ENCODE measurements at regions not wholly inside any gene's neighbourhood (a gene's known extent, or its start where the extent isn't known, plus 50 kb on each side); places are given as distances from the start of the nearest gene placed in this dataset.
"Not testable (repeated sequence)": the region's sequence is repeated elsewhere in the genome, so short reads cannot be mapped to it uniquely, and the experiment has no call there.

DNA sequence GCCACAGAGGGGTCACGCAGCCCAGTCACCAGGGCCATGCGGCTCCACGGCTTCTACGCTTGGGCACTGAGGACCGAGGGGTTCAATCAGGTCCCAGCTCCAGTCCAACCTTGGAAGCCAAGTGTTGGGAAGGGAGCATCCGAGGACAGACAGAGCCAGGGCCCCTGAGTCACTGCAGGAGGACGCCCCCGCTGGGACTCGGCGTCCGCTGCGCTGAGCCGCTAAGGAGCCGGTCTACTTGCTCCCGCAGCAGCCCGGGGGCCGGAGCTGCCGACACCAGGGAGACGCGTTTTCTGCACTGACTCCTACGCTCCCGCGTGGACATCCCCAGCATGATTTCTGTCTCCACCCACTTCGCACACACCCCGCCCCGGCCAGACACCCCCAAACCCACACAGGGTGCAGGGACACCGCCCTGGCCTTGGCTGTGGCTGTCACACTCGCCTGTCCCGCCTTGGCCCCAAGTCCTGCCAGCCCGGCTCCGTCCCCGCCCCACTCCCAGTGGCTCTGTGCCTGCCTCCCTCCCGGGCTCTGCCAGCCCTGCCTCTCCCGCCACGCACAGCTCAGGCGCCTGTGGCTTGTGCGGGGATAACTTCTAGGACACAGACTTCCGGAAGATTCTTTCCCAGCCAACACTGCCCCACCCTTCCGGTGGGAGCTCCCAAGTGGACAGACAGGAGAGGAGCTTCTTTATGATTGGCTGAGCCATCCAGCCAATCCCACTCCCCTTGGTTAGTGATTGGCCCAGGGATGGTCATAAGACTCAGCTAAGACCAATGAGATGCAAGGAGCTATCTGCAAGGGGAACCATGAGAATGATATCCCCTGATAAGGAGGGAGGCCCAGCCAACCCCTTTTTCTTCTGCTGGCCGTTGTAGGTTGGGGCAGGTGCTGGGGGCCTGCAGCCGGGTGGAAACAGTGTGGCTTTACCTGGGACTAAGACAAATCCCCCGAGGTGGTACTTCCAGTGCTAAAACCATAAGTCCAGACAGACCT lies 118.9 kb upstream of the SFSWAP start:
- no peak for DNase-seq

DNA sequence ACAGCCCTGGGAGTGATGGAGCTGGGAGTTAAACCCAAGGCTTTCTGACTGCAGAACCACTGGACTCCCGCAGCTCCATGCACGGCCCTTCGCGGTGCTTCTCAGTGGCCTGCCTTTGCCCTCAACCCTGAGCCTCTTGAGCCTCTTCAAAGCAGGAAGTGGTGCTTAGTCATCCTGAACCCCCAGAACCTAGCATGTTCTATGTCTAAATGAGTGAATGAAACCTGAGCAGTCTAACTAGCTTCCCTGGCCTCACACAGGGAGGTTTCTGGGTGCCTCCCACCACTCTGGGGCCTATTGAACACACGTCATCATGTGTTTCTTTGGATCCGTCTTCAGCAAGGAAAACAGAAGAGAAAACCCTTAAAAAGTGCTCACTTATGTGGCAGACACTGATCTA lies 117.9 kb upstream of the SFSWAP start:
- no peak for DNase-seq

DNA sequence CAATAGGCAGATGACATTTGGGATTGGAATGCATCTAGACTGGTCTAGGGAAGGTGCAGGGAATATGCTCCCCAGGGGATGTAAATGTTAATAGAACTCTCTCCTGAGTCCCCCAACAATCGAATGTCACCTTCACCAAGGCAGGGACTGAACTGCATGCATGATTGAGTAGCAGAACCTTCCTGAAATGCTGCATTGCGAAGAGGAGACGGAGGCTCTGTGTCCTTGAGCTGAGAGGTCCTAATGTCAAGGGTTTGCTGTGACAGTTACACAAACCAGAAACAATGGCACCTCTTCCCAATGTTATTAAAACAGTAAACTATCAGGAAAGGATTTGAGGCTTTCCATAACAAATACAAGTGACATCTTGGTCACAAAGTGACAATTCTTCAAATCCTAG lies 117.5 kb upstream of the SFSWAP start:
- DNase-seq: no peak

DNA sequence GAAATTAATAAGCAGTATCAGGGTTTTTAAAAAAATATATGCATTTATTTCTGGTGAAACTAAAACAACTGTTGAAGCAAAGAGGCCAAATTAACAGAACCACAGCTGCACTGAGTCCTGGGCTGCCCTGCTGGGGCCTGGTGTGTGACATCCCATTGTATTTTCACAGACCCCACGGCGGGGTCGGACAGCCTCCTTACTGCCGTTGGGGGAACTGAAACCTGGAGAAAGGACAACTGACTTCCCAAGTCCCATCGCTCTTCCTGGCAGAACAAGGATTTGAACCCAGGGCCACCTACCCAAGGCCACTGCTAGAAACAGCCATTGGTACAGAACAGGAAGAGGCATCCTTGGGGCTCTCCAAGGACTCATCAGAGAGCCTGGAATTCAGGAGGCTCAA lies 114.8 kb upstream of the SFSWAP start:
- no peak for DNase-seq

DNA sequence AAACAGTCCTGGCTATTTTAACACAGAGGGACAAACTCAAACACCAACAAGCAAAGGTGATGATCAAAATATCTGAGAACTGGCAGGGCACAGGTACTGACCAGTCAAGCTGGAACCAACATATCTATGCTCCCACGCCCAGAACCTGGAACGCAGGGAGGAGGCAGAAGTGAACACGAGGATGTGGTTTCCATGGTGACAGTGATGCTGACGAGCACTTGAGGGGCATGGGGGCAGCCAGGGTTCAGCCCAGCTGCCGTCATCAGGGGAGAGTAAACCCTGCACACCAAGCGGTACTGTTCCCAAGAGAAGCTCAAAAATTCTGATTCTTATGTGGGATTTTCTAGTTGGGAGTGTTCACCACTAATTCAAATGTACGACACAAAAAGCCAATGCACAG lies 113.6 kb upstream of the SFSWAP start:
- DNase-seq: no peak

DNA sequence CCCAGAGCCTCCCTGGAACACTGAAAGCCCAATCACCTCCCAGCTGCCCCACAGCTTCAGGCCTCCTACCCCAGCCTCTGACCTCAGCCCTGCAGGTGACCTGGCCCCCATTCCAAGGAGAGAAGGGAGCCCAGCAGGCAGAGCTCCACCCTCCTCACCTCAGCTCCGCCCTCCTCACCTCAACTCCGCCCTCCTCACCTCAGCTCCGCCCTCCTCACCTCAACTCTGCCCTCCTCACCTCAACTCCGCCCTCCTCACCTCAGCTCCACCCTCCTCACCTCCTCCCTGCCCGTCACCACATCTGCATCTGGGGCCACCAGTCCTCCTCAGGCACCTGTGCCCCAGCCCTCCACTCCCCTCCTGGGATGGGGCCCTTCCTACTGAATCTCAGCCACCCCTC lies 112.2 kb upstream of the SFSWAP start:
- no peak for DNase-seq

DNA sequence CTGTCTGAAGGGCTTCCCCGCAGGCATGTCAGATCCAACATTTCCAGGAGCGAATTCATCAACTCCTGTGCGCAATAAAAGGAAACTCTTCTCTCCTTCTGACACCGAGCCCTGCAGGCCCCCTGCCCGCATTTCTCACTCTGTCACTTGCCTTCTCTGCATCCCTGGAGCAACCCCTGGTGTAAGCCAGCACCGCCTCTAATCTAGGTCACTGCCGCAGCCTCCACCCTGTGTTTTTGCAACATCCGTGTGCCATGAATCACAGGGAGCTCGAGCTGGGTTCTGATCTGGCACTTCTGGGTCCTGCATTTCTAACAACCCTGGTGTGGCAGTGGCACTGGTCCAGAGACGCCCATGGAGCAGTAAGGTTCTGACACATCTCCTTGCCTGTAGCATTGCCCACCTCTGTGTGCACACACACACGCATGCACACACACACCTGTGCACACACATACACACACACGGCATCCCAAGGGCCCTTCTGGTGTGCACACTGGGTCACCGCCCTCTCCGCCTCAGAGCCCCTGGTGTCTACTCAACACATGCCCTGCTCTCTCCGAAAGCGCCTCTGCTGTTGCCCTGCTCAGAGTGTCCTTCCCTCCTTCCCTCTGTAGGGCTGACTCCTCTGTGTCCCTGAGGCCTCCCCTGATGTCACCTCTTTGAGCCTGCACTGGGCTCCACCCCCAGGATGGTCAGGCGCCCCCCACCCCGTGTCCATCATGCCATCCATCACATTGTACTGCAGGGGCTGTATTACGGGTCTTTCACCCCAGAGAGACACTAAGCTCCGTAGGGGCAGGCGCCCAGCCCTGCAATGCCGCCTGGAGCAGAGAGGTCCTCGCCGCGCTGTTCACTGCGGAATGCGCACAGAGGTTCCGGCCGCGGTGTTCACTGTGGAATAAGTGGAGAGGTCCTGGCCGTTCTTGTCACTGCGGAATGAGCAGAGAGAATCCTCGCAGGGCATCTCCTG lies 111.4 kb upstream of the SFSWAP start:
- DNase-seq: no peak

DNA sequence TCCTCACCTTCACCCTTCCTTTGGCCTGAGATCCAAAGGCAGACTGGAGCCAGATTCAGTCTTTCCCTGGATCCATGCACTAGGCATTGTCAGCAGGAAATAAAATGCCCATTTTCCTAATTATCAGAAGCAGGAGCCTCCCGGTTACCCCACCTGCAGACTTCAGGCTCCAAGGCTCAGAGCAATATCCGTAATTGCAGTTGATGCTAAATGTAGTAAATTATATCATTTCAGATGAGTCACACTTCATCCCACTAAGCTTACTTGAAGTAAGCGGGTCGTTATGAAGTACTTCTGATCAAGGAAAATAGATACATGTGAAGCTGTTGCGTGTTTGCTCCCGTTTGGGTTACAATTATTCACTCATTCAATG lies 110.7 kb upstream of the SFSWAP start:
- no peak for DNase-seq

DNA sequence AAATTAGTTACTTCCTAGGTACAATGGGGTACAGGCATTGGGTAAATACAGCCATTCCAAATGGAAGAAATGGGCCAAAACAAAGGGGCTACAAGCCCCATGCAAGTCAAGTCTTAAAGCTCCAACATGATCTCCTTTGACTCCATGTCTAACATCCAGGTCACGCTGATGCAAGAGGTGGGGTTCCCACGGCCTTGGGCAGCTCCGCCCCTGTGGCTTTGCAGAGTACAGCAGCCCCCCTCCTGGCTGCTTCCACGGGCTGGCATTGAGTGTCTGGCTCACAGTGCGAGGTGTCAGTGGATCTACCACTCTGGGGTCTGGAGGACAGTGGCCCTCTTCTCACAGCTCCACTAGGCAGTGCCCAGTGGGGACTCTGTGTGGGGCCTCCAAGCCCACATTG lies 109.4 kb upstream of the SFSWAP start:
- not testable (repeated sequence) for DNase-seq

DNA sequence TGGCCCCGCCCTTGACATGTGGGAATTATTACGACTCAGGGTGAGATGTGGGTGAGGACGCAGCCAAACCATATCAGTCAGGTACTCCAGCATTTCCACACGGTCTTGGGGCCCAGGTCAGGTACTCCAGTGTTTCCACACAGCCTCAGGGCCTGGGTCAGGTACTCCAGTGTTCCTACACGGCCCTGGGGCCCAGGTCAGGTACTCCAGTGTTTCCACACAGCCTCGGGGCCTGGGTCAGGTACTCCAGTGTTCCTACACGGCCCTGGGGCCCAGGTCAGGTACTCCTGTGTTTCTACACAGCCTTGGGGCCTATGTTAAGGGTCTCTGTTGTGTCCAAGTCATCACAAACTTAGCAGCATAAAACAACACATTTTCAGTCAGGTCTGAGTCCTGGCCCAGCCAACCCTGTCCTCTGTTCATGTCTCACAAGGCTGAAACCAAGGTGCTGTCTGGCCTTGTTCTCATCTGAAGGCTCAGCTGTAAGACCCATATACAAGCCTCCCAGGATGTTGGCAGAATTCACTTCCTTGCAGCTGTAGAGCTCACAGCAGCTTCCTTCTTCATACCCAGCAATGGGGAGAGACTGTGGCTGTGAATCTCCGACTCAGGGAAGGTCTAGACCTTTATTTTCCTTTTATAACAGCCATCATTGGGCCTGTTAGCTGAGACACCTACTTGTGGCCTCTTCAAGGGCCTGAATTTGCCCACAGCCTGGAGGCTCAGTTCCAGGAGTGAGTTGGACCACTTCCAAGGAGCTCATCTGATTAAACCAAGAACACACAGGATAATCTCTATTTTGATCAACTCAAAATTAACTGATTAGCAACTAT lies 107.6 kb upstream of the SFSWAP start:
- peak; percentile 12 for DNase-seq

DNA sequence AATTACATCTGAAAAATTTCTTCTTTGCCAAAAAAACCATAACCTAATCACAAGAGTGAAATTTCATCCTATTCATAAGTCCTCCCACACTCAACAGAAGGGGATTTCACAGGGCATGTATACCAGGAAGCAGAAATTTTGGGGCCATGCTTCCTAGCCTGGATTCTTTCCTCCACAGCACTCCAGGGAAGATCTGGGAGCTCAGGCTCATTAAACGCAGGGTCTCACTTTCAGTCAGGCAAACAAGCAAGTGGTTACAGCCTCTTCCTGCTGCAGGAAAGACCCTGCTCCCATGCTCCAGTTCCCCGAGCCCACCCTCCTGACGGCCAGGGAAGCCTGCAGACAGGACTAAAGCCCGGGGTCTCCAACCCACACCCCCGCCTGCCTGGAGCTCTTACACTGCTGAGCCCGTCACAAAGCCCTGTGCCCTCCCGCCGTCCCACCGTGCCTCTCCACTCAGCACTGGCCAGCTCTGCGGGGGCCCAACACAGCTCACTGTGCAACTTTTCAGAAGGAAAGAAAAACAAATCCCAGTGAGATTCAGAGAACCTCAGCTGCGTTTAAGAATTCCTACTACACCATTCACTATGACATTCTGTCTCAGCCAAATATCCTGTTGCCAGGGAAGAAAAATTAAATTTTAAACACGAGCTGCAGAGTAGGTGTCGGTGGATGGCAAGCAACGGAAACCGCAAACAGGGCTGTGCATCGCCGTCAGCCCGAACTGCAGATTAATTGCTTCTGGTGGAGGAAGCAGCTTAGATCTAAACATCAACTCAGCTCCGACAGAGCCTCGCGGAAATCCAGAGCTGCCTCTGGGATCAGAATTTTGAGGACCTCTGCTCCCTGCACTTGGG lies 106.7 kb upstream of the SFSWAP start:
- peak; percentile 20 for DNase-seq

DNA sequence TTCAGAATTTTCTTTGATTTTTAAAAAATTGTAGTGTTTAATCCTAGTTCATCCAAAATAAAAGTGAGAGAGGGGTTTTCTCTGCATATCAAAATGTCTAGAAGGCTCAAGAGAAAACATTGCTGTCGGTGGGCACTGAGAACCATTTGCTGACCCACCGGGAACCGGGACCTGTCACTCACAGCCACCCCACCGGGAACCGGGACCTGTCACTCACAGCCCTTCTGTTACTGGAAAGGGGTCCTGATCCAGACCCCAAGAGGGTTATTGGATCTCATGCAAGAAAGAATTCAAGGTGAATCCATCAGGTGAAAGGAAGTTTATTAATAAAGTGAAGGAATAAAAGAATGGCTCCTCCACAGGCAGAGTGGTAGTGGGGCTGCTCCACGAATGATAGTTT lies 106.0 kb upstream of the SFSWAP start:
- no peak for DNase-seq

DNA sequence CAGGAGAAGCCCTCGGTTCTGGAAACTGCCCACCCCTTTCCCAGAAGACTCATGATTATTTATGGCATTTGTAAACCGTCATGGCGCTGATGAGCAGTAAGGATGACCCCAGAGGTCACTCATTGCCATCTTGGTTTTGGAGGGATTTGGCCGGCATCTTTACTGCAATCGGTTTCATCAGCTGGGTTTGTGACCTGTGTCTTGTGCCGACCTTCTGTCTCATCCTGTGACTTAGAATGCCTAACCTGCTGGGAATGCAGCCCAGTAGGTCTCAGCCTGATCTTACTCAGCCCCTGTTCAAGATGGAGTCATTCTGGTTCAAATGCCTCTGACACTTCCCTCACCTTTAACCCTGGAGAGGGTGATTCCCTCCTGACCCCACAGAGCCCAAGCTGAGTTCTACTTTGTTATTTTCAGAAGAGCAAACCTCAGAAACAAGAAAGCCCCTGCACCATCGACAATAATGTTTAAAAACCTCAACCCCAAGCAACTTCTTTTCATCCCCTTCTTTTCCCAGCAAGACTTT lies 105.5 kb upstream of the SFSWAP start:
- DNase-seq: peak; percentile 4

DNA sequence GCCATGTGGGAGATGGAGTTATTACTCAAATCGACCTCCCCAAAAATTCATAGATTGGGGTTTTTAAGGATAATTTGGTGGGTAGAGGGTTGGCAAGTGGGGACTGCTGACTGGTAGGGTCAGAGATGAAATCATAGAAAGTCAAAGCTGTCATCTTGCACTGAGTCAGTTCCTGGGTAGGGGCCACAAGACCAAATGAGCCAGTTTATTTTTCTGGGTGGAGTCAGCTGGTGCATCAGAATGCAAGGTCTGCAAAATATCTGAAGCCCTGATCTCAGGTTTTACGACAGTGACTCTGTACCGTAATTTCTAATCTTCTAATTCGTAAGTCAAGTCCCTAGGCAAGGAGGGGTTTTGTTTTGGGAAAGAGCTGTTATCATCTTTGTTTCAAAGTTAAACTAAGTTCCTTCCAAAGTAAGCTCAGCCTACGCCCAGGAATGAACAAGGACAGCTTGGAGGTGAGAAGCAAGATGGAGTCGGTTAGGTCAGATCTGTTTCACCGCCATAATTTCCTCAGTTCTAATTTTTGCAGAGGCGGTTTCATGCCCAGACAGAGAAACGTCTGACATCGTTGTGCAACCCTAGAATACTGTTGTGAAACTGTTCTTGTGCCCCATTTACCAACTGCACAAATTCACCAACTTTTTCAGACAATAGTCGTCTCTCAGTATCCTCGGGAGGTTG lies 104.5 kb upstream of the SFSWAP start:
- DNase-seq: no peak

DNA sequence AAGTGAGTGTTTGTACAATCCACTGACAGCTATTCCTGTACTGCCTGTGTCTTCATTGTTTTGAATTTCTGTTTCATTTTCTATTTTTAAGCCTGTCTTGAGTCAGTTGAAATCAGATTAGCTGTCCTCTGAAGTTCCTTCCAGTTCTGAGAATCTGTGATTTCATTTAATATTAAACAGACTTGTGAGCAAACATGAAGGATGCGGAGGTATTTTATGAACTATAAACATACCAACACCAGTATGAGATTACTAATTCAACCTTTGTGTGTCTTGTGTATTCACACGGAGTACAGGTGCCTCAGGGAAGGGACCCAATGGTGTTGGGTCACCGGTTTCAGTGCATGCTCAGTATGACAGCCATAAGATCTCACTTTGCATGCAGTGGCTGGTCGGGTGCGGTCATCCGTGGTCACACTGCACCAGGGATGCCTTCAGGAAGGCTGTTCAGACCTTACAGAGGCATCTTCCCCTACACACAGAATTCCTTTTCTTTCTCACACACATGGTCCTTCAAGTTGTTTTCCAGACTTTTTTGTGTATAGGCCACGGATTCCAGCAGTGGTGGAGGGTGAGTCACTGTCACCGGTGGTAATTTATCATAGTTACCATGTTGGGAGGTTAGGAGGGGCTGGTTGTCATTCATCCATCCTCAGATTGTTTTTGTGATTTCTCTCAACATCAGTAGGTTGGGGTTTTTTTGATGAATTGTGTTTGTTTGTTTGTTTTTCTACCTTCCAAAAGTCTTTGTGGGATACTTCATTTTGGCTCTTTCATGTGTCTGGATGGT lies 103.0 kb upstream of the SFSWAP start:
- no peak for DNase-seq

DNA sequence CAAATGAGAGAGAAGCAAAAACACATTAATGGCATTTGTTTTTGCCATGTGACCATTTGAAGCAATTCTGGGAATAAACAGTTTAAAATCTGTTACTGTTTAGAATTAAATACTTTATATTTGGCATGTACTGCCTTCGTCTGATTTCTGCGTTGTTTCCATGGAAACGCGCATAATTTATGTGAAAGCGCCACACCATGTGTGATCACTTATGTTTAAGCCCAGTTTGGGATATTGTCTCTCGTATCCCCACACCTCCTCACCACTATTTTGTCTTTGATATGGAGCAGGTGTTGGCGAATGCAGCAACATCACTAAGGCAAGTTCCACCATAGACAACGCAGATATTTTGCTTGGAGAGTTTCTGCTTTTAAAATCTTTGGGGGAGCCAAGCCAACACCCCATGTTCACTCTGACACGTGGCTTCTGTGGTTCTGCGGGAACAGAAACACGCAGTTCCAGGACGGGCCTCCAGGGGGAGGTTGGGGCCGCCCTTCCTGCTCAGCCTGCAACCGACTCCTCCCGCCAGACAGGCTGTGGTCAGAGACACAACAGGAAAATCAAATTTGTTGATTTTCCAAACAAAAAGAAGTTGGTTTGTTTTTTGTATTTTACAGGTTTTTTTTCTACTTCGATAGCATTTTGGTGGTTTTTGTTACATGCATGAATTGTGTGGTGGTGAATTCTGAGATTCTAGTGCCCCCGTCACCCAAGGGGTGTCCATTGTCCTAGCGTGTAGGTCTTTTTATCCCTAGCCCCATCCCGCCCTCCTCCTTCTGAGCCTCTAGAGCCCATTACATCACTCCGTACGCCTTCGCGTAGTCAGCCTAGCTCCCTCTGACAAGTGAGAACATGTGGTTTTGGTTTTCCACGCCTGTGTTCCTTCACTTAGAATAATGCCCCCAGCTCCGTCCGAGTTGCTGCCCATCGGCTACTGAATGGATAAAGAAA lies 101.9 kb upstream of the SFSWAP start:
- DNase-seq: peak; percentile 81

DNA sequence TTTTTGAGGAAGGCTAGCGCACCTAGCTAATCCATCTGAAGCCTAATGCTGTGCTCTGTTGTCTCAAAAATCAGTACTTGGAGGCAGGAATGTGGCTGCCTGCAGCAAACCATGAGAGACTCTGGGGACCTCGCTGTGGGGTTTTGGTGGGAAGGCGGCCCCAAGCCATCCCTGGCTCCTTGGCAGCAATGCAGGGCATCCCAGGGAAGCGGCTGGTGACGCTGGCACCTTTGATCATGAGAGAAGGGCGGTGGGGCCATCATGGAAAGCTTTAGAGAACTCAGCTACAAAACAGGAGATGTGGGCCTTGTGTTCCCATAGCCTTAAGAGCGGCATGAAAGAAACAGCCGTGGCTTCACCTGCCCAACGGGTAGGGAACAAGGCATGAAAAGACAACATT lies 101.1 kb upstream of the SFSWAP start:
- DNase-seq: no peak

DNA sequence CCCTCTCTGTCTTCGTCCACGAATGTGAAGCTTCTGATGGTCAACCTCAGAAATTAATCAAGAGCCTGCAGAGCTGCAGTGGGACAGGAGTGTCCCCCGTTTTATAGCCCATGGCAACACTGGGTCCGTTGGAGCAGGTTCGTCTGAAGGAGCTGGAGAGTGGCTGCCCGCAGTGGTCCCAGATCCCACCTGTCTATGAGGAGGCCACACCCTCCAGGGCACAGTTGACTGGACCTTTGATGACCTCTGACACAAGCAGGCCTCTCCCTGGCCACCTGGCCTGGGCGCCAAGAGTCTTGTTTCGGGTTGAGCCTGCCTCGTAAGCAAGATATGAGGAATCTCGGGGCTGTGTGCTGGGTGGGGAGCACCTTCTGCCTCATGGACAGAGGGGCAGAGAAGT lies 100.7 kb upstream of the SFSWAP start:
- DNase-seq: no peak

DNA sequence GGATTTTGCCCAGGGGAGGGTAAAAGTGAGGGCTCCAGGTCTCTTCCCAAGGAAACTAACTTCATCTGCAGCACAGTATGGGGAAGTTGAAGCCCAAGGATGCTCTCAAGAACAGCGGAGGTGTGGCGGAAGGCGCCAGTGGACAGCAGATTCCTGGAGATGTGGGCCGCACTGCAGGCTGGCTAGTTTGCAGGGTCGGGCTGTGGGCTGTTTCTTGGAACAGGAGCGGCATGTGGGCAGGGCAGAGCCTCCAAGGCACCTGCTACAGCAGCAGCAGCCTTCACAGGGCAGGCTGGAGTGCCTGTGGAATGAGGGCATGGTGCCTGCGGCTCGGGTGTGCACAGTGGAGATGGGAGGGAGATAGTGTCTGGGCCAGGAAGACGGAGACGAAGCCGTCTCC lies 100.0 kb upstream of the SFSWAP start:
- no peak for DNase-seq

Data from left hindlimb (tissue), 1 donor.